Panc1 (cell line): ENCODE measurements at regions not wholly inside any gene's neighbourhood (a gene's known extent, or its start where the extent isn't known, plus 50 kb on each side); places are given as distances from the start of the nearest gene placed in this dataset.

Experiments used
- CTCF ChIP-seq: fragments of 450-650 bp; IDR thresholded peaks from 2 replicates; pipeline ENCODE4 v1.5.1; 2017; ENCODE audit warnings: mild to moderate bottlenecking
- POLR2AphosphoS5 ChIP-seq: IDR thresholded peaks from 2 replicates; pipeline ENCODE4 v1.6.1; 2012; ENCODE audit warnings: mild to moderate bottlenecking, low read depth, low read length, moderate library complexity
- REST ChIP-seq, 2 experiments: IDR thresholded peaks; 2 replicates each; pipeline ENCODE4 v1.6.1; 2011 to 2012; ENCODE audit warnings: low read depth in 2 of 2, control low read depth in 1 of 2, low read length in 1 of 2, mild to moderate bottlenecking in 1 of 2, moderate library complexity in 1 of 2; ENCODE audit not compliant: insufficient read depth in 1 of 2
- SIN3A ChIP-seq: IDR thresholded peaks from 2 replicates; pipeline ENCODE4 v1.6.1; 2012; ENCODE audit warnings: low read depth, mild to moderate bottlenecking, low read length, moderate library complexity, borderline replicate concordance; ENCODE audit not compliant: insufficient read depth

- TF ChIP-seq CTCF (no peak), REST (IDR thresholded peaks at IDR 0.05; ENCODE audit: insufficient read depth in 1 of 2, low read depth in 2 of 2, low read length in 1 of 2) (no peak), POLR2AphosphoS5 (no peak), SIN3A (no peak)
Observed at GRCh38 chr4:178681871-178682270, 1239.6 kb upstream of the AGA start.
